GM12892 (cell line): ENCODE measurements at regions not wholly inside any gene's neighbourhood (a gene's known extent, or its start where the extent isn't known, plus 50 kb on each side); places are given as distances from the start of the nearest gene placed in this dataset.
"Not testable (repeated sequence)": the region's sequence is repeated elsewhere in the genome, so short reads cannot be mapped to it uniquely, and the experiment has no call there.

ENCODE experiments used
- DNase-seq: peaks from one replicate; pipeline ENCODE4 v3.0.0; 2011; ENCODE audit not compliant: insufficient read length
- FAIRE-seq: peaks from 2 replicates; lab custom pipeline; 2011; peaks lifted over from hg19 to GRCh38; lab: Jason Lieb, UNC
- POLR2A ChIP-seq: IDR thresholded peaks from 2 replicates; pipeline ENCODE4 v1.6.1; 2011; ENCODE audit warnings: low read depth, low read length, control low read depth
- POLR2AphosphoS5 ChIP-seq: IDR thresholded peaks from 2 replicates; pipeline ENCODE4 v1.6.1; 2011; ENCODE audit warnings: low read depth, low read length, control low read depth
- TAF1 ChIP-seq: IDR thresholded peaks from 2 replicates; pipeline ENCODE4 v1.6.1; 2011; ENCODE audit warnings: low read depth, mild to moderate bottlenecking, control low read depth, low read length, borderline replicate concordance

DNA sequence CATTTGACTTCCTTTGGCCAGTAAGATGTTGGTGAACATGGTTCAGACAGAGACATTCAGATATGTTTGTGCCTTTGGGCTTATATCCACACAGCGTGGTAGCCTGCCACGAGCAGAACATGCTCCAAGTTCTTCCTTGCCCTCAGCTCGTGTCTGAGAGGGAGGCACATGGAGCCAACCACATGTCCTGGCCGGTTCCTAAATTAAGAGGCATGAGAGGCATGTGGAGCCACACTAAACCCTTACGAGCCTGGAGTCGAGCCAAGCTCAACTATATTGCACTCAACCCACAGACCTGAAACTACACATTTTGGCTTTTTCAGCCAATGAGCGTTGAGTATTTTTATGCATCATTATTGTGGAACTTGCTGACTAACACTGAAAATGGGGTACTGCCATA lies 133.7 kb upstream of the KCNK1 start:
- DNase-seq (no peak), FAIRE-seq (peak; percentile 57)
- no peak for TF ChIP-seq POLR2AphosphoS5
- no peak for TF ChIP-seq POLR2A
- TF ChIP-seq TAF1, result no peak

GRCh38 chr1:233482388-233482787 lies 131.5 kb upstream of the KCNK1 start:
- TF ChIP-seq TAF1, result no peak
- no peak for TF ChIP-seq POLR2AphosphoS5
- no peak for TF ChIP-seq POLR2A
- FAIRE-seq (no peak), DNase-seq (no peak)

- DNase-seq, result no peak
- TF ChIP-seq TAF1 (no peak), POLR2A (no peak), POLR2AphosphoS5 (no peak)
- no peak for FAIRE-seq
Observed at GRCh38 chr1:233485385-233485784, 128.5 kb upstream of the KCNK1 start.

DNA sequence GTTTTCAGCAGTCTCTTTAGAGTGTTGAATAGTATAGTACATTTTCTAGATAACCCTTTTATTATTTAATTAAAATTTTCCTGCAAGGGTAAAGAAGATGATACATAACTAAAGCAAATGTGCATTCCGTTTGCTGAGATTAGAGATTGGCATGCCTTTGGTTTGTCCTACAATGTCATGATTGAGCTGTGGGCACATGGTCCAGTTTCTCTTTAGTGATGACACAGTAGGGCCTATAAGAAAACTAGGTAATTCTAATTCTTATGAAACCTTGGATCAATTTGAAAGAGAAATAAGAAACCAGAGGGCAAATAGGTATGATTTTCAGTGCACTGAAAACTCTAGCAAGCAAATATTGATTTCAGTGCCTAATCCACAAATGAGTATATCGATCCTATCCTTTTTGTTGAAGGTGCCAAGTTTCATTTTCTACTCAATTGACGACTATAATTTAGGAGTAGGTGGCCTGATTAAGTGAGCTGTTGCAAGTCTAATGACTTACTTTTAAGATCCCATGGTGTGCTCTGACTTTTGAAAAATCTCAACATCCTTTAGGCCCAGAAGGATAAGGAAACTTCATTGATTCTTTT lies 128.0 kb upstream of the KCNK1 start:
- DNase-seq (no peak), FAIRE-seq (no peak)
- TF ChIP-seq POLR2A, result no peak
- TF ChIP-seq POLR2AphosphoS5, result no peak
- TF ChIP-seq TAF1, result no peak

DNA sequence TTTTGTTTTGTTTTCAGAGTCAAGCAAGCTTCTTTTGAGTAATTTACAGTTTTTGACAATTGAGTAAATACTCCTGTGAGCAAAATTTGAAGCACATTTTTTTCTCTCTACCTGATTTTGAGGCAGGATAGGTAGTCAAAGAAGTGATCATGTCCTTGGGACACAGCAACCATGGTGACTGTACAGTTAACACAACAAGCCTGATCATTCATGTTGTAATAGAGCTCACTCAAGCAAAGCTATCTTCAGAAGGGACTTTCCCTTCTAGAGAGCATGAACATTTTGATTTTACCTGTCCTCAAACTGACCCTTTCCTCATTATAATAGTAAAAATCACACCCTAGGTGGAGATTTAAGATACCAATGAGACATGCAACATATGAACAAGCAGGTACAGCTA lies 126.5 kb upstream of the KCNK1 start:
- peak; percentile 56 for FAIRE-seq
- DNase-seq, result no peak
- no peak for TF ChIP-seq TAF1
- no peak for TF ChIP-seq POLR2AphosphoS5

DNA sequence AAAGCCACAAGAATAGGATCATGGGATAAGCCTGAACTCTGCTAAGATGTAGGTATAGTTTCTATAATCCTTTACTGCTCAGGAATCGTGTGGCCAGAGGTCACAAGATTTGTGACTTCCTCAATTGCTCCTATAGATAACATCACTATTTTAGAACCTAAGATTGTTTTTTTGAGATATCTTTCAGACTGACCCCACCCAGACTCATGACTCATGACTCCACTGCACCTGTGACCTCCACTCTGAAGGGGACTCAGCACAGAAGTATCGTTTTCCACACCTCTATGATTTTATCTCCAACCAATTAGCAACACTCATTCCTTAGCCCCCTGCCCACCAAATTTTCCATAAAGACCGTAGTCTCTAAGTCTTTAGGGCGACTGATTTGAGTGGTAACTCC lies 124.5 kb upstream of the KCNK1 start:
- DNase-seq (no peak), FAIRE-seq (peak; percentile 48)
- TF ChIP-seq POLR2A (no peak), POLR2AphosphoS5 (no peak), TAF1 (no peak)

DNA sequence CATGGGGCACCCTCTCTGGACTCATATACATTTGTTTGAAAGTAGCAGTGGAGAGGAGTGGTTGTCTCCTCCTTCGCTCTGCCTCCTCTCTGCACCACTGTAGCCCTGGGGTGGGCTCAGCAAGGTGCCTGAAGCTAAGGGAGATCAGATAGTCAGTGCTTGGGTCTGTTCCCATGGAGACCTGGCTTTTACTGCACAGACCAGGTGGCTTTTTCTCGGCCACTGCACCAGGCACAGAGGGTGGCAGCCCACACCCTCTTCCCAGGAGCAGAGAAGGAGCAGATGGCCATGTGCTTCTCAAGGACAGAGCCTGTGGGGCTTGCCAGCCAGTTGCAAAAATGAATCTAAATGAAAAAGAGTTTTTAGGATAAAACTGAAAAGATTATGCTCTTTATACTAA lies 123.4 kb upstream of the KCNK1 start:
- DNase-seq, result no peak
- TF ChIP-seq POLR2AphosphoS5 (no peak), TAF1 (no peak), POLR2A (no peak)
- no peak for FAIRE-seq

DNA sequence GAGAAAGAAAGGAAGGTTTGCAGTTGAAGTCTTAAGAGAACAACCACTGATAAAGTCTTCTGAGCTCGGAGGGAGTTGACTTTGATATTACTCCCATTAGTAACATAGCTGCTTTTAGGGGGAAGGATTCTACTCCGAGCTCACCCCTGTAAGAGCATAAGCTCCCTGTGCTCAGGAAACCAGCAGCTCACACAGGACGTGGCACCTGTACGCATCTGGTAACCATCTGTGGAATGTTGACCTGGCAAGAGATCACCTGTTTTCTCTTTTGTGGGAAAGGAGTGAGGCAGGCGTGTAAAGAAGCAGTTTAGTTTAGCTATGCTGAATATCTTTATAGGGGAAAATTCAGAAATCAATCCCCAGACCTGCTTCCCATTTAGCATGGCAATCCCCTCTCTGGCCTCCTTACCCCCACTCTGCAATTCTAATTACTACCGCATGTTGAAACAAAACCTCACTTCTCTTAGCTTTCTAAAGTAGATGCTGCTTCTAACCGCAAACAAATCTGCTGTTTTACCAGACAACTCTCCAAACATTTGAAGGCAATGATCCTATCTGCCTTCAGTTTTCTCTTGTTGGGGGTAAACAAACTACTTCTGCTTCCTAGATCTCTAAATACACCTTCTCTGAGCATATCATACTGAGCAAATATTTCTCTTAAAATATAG lies 121.8 kb upstream of the KCNK1 start:
- TF ChIP-seq TAF1 (no peak), POLR2AphosphoS5 (no peak), POLR2A (no peak)
- FAIRE-seq (peak; percentile 5), DNase-seq (no peak)

DNA sequence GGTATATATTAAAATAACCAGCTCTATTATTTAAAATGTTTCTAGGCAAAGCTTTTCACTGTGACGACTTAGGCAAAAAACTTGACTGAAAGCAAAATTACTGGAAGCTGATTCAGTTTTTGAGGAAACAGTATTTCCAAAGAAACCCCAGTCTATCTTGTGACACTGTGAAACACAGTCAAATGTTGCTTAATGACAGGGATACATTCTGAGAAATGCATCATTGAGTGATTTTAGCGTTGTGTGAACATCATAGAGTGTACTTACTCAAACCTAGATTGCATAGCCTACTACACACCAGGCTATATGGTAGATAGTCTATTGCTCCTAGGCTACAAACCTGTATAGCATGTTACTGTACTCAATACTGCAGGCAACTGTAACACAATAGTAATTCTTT lies 116.9 kb upstream of the KCNK1 start:
- TF ChIP-seq POLR2AphosphoS5, result no peak
- no peak for FAIRE-seq
- no peak for DNase-seq

GRCh38 chr1:233497679-233498078 lies 116.2 kb upstream of the KCNK1 start:
- TF ChIP-seq TAF1, result no peak
- TF ChIP-seq POLR2AphosphoS5, result no peak
- no peak for TF ChIP-seq POLR2A
- DNase-seq (no peak), FAIRE-seq (no peak)

DNA sequence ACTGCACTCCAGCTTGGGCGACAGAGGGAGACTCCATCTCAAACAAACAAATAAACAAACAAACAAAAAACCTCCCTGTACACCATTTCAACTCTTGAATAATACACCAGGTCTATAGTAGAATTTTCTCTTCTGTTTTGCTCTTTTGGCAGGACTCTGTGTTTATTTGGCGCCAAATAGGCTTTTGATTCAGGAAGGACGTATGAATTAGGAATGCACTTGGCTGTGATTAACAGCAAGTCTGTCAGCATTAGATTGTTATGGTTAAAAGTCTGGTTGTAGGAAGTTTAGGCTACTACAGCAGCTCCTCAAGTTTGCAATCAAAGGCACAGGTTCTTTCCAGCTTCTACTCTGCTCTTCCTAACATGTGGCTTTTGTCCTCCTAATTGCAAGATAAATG lies 113.8 kb upstream of the KCNK1 start:
- FAIRE-seq (no peak), DNase-seq (no peak)

GRCh38 chr1:233503366-233503954 lies 110.4 kb upstream of the KCNK1 start:
- FAIRE-seq (no peak), DNase-seq (no peak)
- TF ChIP-seq POLR2AphosphoS5 (no peak), TAF1 (no peak), POLR2A (no peak)

More for the DNA sequence above, 113.8 kb upstream of the KCNK1 start:
- TF ChIP-seq POLR2AphosphoS5 (no peak), TAF1 (no peak), POLR2A (no peak)

DNA sequence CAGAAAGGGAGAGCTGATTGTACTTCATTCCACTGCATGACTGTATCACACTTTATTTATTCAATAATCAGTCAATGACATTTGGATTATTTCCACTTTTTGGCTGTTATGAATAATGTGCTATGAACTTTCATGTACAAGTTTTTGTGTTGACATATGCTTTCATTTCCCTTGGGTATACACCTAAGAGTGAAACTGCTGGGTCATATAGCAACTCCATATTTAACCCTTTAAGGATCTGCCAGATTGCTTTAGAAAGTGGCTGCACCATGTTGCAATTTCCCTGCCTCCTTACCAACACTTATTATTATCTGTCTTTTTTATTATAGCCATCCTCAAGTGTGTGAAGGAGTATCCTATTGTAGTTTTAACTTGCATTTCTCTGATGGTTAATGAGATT lies 108.8 kb upstream of the KCNK1 start:
- DNase-seq, result no peak
- TF ChIP-seq POLR2AphosphoS5, result no peak
- no peak for TF ChIP-seq POLR2A
- TF ChIP-seq TAF1, result no peak
- FAIRE-seq, result no peak

DNA sequence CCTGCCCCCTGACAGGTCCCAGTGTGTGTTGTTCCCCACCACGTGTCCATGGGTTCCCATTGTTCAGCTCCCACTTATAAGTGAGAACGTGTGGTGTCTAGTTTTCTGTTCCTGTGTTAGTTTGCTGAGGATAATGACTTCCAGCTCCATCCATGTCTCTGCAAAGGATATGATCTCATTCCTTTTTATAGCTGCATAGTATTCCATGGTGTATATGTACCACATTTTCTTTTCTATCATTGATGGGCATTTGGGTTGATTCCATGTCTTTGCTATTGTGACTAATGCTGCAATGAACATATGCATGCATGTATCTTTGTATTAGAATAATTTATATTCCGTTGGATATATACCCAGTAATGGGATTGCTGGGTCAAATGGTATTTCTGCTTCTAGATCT lies 108.0 kb upstream of the KCNK1 start:
- DNase-seq, result not testable (repeated sequence)
- FAIRE-seq, result peak; percentile 14
